Gastrocnemius medialis (tissue), 4 donors: ENCODE measurements at regions not wholly inside any gene's neighbourhood (a gene's known extent, or its start where the extent isn't known, plus 50 kb on each side); places are given as distances from the start of the nearest gene placed in this dataset.
"Not testable (repeated sequence)": the region's sequence is repeated elsewhere in the genome, so short reads cannot be mapped to it uniquely, and the experiment has no call there.

Experiments
- CTCF ChIP-seq, 5 experiments: fragments of 450-650 bp in 3 of 5; fragments of 200-600 bp in 2 of 5; sonication (generic) in 2 of 5; IDR thresholded peaks in 4 of 5; conservative IDR thresholded peaks in 1 of 5; 1 replicate in 4 of 5; 2 replicates in 1 of 5; pipeline ENCODE4 v1.5.1; 2016 to 2019; ENCODE audit warnings: antibody characterized with exemption in 5 of 5, mild to moderate bottlenecking in 3 of 5, moderate library complexity in 3 of 5
- POLR2A ChIP-seq, 2 donors: fragments of 450-650 bp; IDR thresholded peaks; one replicate each; pipeline ENCODE4 v1.6.1; 2017; ENCODE audit warnings: antibody characterized with exemption in 2 of 2, mild to moderate bottlenecking in 2 of 2, moderate library complexity in 2 of 2

GRCh38 chr2:90220623-90221299 lies 1529.3 kb downstream of the RPIA start:
- TF ChIP-seq CTCF (IDR thresholded peaks at IDR 0.05 in 4 of 5, conservative IDR thresholded peaks at IDR 0.05 in 1 of 5); POLR2A (IDR thresholded peaks at IDR 0.05): not testable (repeated sequence)
